KMS-11 (cell line): ENCODE measurements at regions not wholly inside any gene's neighbourhood (a gene's known extent, or its start where the extent isn't known, plus 50 kb on each side); places are given as distances from the start of the nearest gene placed in this dataset.
"Not testable (repeated sequence)": the region's sequence is repeated elsewhere in the genome, so short reads cannot be mapped to it uniquely, and the experiment has no call there.

Experiments used
- H2AFZ ChIP-seq: fragments of 200-600 bp; sonication (generic); 2 replicates; pipeline ENCODE4 v1.6.1; 2016; ENCODE audit warnings: antibody characterized with exemption, mixed run types, low read depth
- H3K27ac ChIP-seq: fragments of 200-600 bp; sonication (generic); 2 replicates; pipeline ENCODE4 v1.6.1; 2016; ENCODE audit warnings: mild to moderate bottlenecking, mixed run types
- H3K27me3 ChIP-seq: fragments of 200-600 bp; sonication (generic); 2 replicates; pipeline ENCODE4 v1.6.1; 2017; ENCODE audit warnings: mild to moderate bottlenecking, low read depth, mixed run types, moderate library complexity; ENCODE audit not compliant: insufficient read depth
- H3K36me3 ChIP-seq: fragments of 200-600 bp; sonication (generic); 2 replicates; pipeline ENCODE4 v1.6.1; 2017; ENCODE audit warnings: mild to moderate bottlenecking, mixed run types; ENCODE audit not compliant: insufficient read depth
- H3K4me1 ChIP-seq: fragments of 200-600 bp; sonication (generic); 2 replicates; pipeline ENCODE4 v1.6.1; 2016; ENCODE audit warnings: mild to moderate bottlenecking, low read depth, mixed run types; ENCODE audit not compliant: poor library complexity, severe bottlenecking
- H3K4me2 ChIP-seq: fragments of 200-600 bp; sonication (generic); 2 replicates; pipeline ENCODE4 v1.7.0; 2016; ENCODE audit warnings: mild to moderate bottlenecking, mixed run types
- H3K4me3 ChIP-seq: fragments of 200-600 bp; sonication (generic); IDR thresholded peaks from 2 replicates; pipeline ENCODE4 v1.6.1; 2017; ENCODE audit warnings: low read depth, low read length, mixed read lengths; ENCODE audit not compliant: insufficient read depth
- H3K79me2 ChIP-seq: fragments of 200-600 bp; sonication (generic); 2 replicates; pipeline ENCODE4 v1.6.1; 2016; ENCODE audit warnings: low read depth, mixed run types; ENCODE audit not compliant: insufficient read depth
- H3K9ac ChIP-seq: fragments of 200-600 bp; sonication (generic); 2 replicates; pipeline ENCODE4 v1.6.1; 2016; ENCODE audit warnings: mild to moderate bottlenecking, mixed run types
- H4K20me1 ChIP-seq: fragments of 200-600 bp; sonication (generic); 2 replicates; pipeline ENCODE4 v1.6.1; 2016; ENCODE audit warnings: mild to moderate bottlenecking, mixed run types; ENCODE audit not compliant: insufficient read depth
- TF ChIP-seq, protein P1 (sequence below): fragments of 200-600 bp; sonication (generic); conservative IDR thresholded peaks from 2 replicates; pipeline ENCODE4 v1.6.1; 2017; ENCODE audit warnings: low read depth, mild to moderate bottlenecking, antibody characterized with exemption, low read length, moderate library complexity, mixed read lengths

DNA sequence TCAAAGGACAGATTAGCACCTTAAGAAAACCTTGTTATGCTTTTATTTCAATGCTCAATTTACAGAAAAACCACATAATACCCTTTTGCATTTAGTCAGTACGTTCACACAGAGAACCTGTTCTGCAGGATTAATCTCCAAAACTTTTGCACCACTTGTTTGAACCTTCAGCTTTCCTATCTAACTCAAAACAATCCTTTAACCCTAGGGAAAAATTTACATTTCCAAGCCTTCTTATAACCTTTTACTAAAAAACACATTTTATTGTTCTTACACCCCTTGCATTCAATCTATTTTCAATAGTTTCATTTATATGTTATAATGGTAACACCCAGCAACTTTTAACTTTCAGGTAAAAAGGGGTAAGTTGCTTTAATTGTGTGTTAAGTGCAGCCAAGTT lies 952.5 kb upstream of the CNTN5 start:
- H3K27ac ChIP-seq = no peak overlapping the region
- H3K9ac ChIP-seq = no peak overlapping the region
- H3K4me2 ChIP-seq = no peak overlapping the region
- H3K36me3 ChIP-seq = no peaks in the 10 kb centered on the region
- no peak overlapping the region for H2AFZ ChIP-seq
- H3K4me1 ChIP-seq = no peaks in the 10 kb centered on the region
- H4K20me1 ChIP-seq = no peaks in the 10 kb centered on the region
- no peak overlapping the region for H3K4me3 ChIP-seq
- H3K79me2 ChIP-seq = no peaks in the 10 kb centered on the region
- TF ChIP-seq, protein P1, sequence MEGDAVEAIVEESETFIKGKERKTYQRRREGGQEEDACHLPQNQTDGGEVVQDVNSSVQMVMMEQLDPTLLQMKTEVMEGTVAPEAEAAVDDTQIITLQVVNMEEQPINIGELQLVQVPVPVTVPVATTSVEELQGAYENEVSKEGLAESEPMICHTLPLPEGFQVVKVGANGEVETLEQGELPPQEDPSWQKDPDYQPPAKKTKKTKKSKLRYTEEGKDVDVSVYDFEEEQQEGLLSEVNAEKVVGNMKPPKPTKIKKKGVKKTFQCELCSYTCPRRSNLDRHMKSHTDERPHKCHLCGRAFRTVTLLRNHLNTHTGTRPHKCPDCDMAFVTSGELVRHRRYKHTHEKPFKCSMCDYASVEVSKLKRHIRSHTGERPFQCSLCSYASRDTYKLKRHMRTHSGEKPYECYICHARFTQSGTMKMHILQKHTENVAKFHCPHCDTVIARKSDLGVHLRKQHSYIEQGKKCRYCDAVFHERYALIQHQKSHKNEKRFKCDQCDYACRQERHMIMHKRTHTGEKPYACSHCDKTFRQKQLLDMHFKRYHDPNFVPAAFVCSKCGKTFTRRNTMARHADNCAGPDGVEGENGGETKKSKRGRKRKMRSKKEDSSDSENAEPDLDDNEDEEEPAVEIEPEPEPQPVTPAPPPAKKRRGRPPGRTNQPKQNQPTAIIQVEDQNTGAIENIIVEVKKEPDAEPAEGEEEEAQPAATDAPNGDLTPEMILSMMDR = no peak
- no peaks in the 10 kb centered on the region for H3K27me3 ChIP-seq

DNA sequence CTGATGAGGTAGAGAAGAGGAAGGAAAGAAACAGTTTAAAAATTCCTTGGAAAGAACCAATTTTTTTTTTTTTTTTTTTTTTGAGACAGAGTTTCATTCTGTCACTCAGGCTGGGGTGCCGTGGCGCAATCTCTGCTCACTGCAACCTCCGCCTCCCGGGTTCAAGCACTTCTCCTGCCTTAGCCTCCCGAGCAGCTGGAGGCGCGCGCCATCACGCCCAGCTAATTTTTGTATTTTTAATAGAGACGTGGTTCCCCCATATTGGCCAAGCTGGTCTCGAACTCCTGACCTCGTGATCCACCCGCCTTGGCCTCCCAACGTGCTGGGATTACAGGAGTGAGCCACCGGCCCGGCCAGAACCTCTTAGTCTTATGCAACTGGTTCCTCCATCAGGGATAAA lies 951.6 kb upstream of the CNTN5 start:
- not testable (repeated sequence) for H3K4me2 ChIP-seq, H4K20me1 ChIP-seq, H3K4me3 ChIP-seq, H3K27ac ChIP-seq, H3K27me3 ChIP-seq, H3K36me3 ChIP-seq, H3K4me1 ChIP-seq, H2AFZ ChIP-seq, H3K79me2 ChIP-seq, H3K9ac ChIP-seq

- H3K4me2 ChIP-seq = no peak overlapping the region
- H3K27me3 ChIP-seq = no peaks in the 10 kb centered on the region
- H4K20me1 ChIP-seq = no peaks in the 10 kb centered on the region
- no peaks in the 10 kb centered on the region for H3K4me1 ChIP-seq
- no peak overlapping the region for H3K9ac ChIP-seq
- H2AFZ ChIP-seq = no peak overlapping the region
- H3K79me2 ChIP-seq = no peaks in the 10 kb centered on the region
- no peaks in the 10 kb centered on the region for H3K36me3 ChIP-seq
- no peak overlapping the region for H3K4me3 ChIP-seq
- TF ChIP-seq, protein P1 = no peak
- H3K27ac ChIP-seq = no peak overlapping the region
These were observed 950.9 kb upstream of the CNTN5 start for GRCh38 chr11:98069861-98070260.

DNA sequence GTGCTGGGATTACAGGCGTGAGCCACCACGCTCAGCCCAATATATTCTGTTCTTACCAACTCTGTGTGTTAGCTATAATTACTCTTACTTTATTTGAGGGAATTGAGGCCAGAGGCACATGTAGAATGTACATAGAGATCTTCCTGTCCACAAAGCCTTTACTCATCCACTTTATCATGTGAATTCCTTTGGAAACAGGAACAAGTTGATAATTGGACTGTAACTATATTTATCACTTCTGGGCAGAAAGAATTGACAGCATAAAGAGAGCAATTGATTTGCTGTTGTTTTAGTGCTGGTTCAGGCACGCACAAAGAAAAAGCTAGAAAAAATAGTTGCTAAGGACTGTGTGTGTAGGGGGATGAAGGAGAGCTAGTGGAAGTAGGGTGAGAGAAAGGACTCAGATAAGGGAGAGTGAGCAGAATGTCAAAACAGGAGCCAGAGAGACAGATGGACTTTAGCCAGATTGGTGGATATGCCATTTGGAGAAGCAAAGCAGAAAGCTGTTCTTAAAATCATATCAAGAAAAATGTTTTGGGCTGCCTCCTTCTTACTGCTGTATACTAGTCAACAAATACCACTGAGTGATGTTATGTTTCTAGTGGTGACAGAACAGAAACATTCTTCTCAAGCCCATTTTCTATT lies 929.8 kb upstream of the CNTN5 start:
- no peak overlapping the region for H3K27ac ChIP-seq
- TF ChIP-seq, protein P1 = no peak
- no peak overlapping the region for H3K4me3 ChIP-seq
- H3K79me2 ChIP-seq = no peaks in the 10 kb centered on the region
- no peaks in the 10 kb centered on the region for H4K20me1 ChIP-seq
- no peak overlapping the region for H3K4me2 ChIP-seq
- H3K4me1 ChIP-seq = no peaks in the 10 kb centered on the region
- H3K9ac ChIP-seq = no peak overlapping the region
- no peak overlapping the region for H2AFZ ChIP-seq
- H3K27me3 ChIP-seq = no peaks in the 10 kb centered on the region
- H3K36me3 ChIP-seq = no peaks in the 10 kb centered on the region

DNA sequence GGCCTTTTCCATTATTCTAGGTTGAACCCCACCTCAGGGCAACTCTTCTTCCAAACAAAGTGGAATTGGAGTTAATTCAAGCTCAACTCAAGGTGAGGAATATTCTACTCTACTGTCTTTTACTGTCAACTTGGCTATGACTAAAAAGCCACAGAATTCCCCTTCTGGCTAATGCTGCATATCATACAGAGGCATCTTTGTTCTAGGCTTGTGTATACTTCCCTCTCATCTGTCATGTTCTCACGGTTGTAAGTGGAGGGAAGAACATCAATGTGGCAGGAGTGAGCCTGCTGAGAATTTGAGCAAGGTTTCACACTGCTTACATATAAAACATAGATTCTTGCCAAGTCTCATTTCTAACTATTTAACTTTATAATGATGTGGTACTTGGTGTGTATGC lies 921.4 kb upstream of the CNTN5 start:
- no peaks in the 10 kb centered on the region for H3K79me2 ChIP-seq
- H3K4me1 ChIP-seq = no peaks in the 10 kb centered on the region
- no peak overlapping the region for H3K9ac ChIP-seq
- H3K27me3 ChIP-seq = no peaks in the 10 kb centered on the region
- no peak overlapping the region for H2AFZ ChIP-seq
- H3K36me3 ChIP-seq = no peaks in the 10 kb centered on the region
- no peak overlapping the region for H3K4me3 ChIP-seq
- no peaks in the 10 kb centered on the region for H4K20me1 ChIP-seq
- H3K4me2 ChIP-seq = no peak overlapping the region
- H3K27ac ChIP-seq = no peak overlapping the region
- TF ChIP-seq, protein P1 = no peak
